ENCODE measurements at regions not wholly inside any gene's neighbourhood (a gene's known extent, or its start where the extent isn't known, plus 50 kb on each side); places are given as distances from the start of the nearest gene placed in this dataset.

DNA sequence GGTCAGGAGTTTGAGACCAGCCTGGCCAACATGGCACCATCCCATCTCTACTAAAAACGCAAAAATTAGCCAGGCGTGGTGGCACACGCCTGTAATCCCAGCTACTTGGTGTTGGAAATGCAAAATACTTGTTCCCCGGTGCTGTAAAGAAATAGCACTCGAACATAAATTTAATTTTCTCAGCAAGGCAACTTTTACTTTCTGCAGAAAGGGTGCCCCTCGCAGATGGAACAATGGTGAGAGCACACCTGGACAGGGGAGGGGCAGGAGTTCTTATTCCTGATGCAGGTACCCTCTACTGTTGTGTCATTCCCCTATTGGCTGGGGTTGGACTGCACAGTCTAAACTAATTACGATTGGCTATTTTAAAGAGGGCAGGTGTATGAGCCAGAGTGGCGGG is 139.7 kb downstream of the FHIP1A start:
- TF ChIP-seq, protein P1, sequence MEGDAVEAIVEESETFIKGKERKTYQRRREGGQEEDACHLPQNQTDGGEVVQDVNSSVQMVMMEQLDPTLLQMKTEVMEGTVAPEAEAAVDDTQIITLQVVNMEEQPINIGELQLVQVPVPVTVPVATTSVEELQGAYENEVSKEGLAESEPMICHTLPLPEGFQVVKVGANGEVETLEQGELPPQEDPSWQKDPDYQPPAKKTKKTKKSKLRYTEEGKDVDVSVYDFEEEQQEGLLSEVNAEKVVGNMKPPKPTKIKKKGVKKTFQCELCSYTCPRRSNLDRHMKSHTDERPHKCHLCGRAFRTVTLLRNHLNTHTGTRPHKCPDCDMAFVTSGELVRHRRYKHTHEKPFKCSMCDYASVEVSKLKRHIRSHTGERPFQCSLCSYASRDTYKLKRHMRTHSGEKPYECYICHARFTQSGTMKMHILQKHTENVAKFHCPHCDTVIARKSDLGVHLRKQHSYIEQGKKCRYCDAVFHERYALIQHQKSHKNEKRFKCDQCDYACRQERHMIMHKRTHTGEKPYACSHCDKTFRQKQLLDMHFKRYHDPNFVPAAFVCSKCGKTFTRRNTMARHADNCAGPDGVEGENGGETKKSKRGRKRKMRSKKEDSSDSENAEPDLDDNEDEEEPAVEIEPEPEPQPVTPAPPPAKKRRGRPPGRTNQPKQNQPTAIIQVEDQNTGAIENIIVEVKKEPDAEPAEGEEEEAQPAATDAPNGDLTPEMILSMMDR (IDR thresholded peaks at IDR 0.05 in 8 of 11, conservative IDR thresholded peaks at IDR 0.05 in 3 of 11): no peak
- TF ChIP-seq POLR2A (IDR thresholded peaks at IDR 0.05): no peak
